Posterior cingulate gyrus (tissue), 11 donors: ENCODE measurements at regions not wholly inside any gene's neighbourhood (a gene's known extent, or its start where the extent isn't known, plus 50 kb on each side); places are given as distances from the start of the nearest gene placed in this dataset.

Experiments
- DNase-seq, 10 donors: peaks; one replicate each; pipeline versions ENCODE4 v3.0.0 to v3.0.0-alpha.2; 2020 to 2021; ENCODE audit warnings: mixed read lengths in 3 of 10
- intact Hi-C: fragments of 100-400 bp; cut with DNase I; formaldehyde crosslinking; loops from one replicate; pipeline ENCODE4 v1.15.1; 2023

GRCh38 chr3:64900156-64900555 is 212.4 kb upstream of the ADAMTS9 start:
- intact Hi-C loops = no loop called here

GRCh38 chr3:64898941-64899340 is 211.1 kb upstream of the ADAMTS9 start:
- intact Hi-C loops = no loop called here

More at GRCh38 chr3:64900156-64900555, 212.4 kb upstream of the ADAMTS9 start:
- no peak for DNase-seq

GRCh38 chr3:64895991-64896895 is 208.4 kb upstream of the ADAMTS9 start:
- intact Hi-C loops = no loop called here
- no peak for DNase-seq

More at GRCh38 chr3:64898941-64899340, 211.1 kb upstream of the ADAMTS9 start:
- no peak for DNase-seq

- no peak for DNase-seq
- intact Hi-C loops = no loop called here
Measured at GRCh38 chr3:64895106-64895990, 207.5 kb upstream of the ADAMTS9 start.

- no peak for DNase-seq
- intact Hi-C loops = no loop called here
Measured at GRCh38 chr3:64894006-64894405, 206.2 kb upstream of the ADAMTS9 start.

- intact Hi-C loops = no loop called here
- no peak for DNase-seq
Measured at GRCh38 chr3:64892671-64893309, 205.0 kb upstream of the ADAMTS9 start.

- no peak for DNase-seq
- intact Hi-C loops = no loop called here
Measured at GRCh38 chr3:64891021-64891420, 203.2 kb upstream of the ADAMTS9 start.

GRCh38 chr3:64890466-64890865 is 202.7 kb upstream of the ADAMTS9 start:
- intact Hi-C loops = no loop called here
- no peak for DNase-seq

GRCh38 chr3:64890006-64890405 is 202.2 kb upstream of the ADAMTS9 start:
- intact Hi-C loops = no loop called here
- peak in 2 of 10 donors; percentile 59 to 80 for DNase-seq

GRCh38 chr3:64888840-64889392 is 201.1 kb upstream of the ADAMTS9 start:
- intact Hi-C loops = no loop called here
- no peak for DNase-seq

- intact Hi-C loops = no loop called here
- DNase-seq = no peak
Measured at GRCh38 chr3:64888165-64888564, 200.4 kb upstream of the ADAMTS9 start.

DNA sequence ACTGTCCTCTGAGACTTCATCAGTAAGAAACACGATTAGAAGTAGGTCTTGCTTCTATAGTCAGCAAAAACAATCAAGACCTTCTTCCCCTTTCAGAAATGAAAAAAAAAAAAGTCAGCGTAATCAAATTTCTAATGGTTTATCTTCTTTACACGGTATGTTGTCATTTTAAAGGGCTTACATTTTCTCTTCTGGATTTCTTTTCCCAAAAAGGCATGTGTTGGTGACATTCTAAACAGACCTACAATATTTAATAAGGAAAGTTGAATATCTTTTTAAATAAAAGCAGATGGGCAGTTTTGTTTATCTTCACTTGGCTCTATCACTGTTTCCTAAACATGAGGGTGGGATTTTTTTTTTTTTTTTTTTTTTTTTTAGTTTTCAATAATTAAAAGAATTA is 197.3 kb upstream of the ADAMTS9 start:
- DNase-seq = no peak
- intact Hi-C loops = no loop called here

- intact Hi-C loops = no loop called here
- DNase-seq = no peak
Measured at GRCh38 chr3:64884536-64884935, 196.7 kb upstream of the ADAMTS9 start.

DNA sequence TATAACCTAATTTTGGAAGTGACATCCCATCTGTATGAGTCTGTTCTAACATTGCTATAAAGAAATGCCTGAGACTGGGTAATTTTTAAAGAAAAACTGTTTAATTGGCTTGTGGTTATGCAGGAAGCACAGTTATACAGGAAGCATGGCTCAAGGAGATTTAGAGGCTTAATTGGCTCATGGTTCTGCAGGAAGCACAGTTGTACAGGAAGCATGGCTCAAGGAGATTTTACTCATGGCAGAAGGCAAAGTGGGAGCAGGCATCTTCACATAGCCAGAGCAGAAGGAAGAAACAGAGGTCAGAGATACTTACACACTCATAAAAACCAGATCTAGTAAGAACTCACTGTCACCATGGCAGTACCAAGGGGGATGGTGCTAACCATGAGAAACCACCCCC is 193.1 kb upstream of the ADAMTS9 start:
- no peak for DNase-seq
- intact Hi-C loops = no loop called here

DNA sequence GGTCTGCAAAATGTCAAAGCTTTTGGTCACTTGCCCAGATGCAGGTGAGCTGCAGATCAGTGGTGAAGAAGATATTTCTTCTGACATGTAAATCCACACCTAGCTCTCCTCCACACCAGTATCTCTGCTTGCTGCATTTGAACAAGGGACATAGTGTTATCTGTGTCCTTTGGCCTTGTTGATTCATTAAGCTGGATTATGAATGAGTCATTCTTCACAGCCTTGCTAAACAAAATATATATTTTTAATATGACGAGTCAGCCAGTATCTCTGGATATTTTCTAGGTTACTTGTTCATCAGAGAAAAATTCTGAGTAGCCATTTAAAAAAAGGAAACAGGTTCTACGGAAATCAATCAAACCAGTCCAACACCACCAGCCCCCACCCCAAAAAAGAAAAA is 190.6 kb upstream of the ADAMTS9 start:
- intact Hi-C loops = no loop called here
- no peak for DNase-seq

GRCh38 chr3:64873400-64873799 is 185.6 kb upstream of the ADAMTS9 start:
- intact Hi-C loops = no loop called here
- no peak for DNase-seq

GRCh38 chr3:64872345-64872744 is 184.5 kb upstream of the ADAMTS9 start:
- DNase-seq = no peak
- intact Hi-C loops = no loop called here

DNA sequence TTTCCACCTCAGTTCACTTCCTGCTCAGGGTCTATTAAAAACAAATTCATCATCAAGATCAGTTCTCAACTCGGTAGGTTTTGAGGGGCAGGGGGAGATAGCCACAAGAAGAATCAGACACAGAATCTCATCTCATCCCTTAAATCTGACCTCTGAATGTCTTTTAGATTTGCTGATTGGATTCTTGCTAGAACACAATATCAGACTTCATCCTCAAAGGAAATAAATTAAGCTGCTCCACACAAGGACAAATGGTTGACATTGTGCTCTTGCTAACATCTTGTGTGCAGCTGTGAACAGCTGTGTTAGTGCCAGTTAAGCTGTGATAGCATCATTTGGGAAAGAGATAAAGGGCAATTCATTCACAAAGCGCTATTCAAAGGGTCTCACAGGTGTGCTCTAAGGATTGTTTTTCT is 184.0 kb upstream of the ADAMTS9 start:
- intact Hi-C loops = no loop called here
- DNase-seq = no peak

DNA sequence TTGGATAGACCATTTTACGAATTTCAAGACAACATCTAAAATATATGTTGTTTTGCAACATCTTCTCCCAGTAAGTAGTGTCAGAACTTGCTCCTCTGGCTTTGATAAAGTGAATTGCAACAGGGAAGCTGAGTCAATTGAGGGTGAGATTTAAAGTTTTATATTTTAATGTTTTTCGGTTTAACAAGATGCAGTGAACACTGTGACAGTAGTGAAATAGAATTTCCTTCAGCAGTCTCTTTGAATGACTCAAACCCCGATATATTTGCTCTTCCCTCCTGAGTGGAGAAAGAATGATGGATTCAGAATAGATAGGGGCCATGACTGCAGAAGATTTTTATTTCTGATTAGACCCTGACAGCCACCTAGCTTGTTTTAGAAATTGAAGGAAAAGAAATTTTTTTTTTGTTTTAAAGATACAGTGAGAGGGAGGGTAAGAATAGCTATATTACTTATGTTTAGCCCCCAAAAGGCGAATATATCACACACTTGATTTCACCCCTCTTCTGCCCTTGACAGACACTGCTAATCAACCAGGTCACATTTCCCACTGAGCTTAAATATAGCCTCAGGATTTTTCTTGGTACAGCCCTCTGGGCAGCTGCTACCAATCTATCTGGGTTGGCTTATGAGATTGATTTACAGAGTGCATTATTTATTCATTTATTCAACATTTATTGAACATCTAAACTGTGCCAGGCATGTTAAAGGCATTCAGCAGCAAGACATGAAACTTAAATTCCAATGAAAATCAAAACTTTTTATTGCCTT is 183.3 kb upstream of the ADAMTS9 start:
- DNase-seq = no peak
- intact Hi-C loops = no loop called here

DNA sequence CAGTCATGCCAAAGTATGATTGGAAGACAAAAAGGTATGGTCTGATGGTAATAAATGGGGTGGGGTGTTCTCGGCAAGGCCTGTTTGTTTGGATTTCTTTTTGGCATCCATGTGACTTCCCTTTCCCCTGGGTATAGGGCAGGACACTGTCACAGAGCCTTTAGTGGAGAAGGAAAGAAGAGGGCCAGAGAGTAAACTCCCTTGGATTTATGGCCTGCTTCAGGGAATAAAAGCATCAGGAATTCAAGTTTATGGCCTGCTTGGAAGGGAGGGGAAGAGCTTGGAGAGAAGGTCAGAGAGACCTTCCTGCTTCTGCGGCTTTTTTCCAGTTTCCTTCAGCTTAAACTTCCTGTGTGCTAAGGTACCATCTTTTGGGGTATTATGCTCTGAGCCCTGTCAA is 179.4 kb upstream of the ADAMTS9 start:
- no peak for DNase-seq
- intact Hi-C loops = no loop called here
